H1 (cell line): ENCODE measurements at regions not wholly inside any gene's neighbourhood (a gene's known extent, or its start where the extent isn't known, plus 50 kb on each side); places are given as distances from the start of the nearest gene placed in this dataset.

Experiments used
- CTCF ChIA-PET: fragments of 300-600 bp; sonication (Branson Sonifier 250); formaldehyde crosslinking; loops from one replicate; lab custom pipeline; 2021; ENCODE audit not compliant: partially characterized antibody; lab: Charles Lee
- POLR2A ChIA-PET: fragments of 300-600 bp; sonication (Branson Sonifier 250); formaldehyde crosslinking; loops from one replicate; lab custom pipeline; 2021; ENCODE audit warnings: inconsistent platforms; ENCODE audit not compliant: partially characterized antibody; lab: Charles Lee
- DNase-seq, 2 experiments: peaks; one replicate each; pipeline versions ENCODE4 v3.0.0 to v3.0.0-alpha.2; 2010 to 2022; ENCODE audit warnings: low spot score in 2 of 2, low read depth in 1 of 2, mixed read lengths in 1 of 2
- FAIRE-seq: peaks from 2 replicates; lab custom pipeline; 2011; peaks lifted over from hg19 to GRCh38; lab: Jason Lieb, UNC
- H2AFZ ChIP-seq: 2 replicates; pipeline ENCODE4 v1.8.1; 2012; ENCODE audit warnings: low read length, inconsistent platforms
- H2AK5ac ChIP-seq: 2 replicates; pipeline ENCODE4 v1.6.1; 2013; ENCODE audit warnings: low read depth, low read length
- H2BK120ac ChIP-seq: replicated peaks from 2 replicates; pipeline ENCODE3; 2013; ENCODE audit warnings: low read depth, low read length, inconsistent platforms
- H2BK12ac ChIP-seq: 2 replicates; pipeline ENCODE4 v1.6.1; 2013; ENCODE audit warnings: low read depth, low read length
- H2BK15ac ChIP-seq: 2 replicates; pipeline ENCODE4 v1.6.1; 2013; ENCODE audit warnings: low read length
- H2BK20ac ChIP-seq: 2 replicates; pipeline ENCODE4 v1.6.1; 2013; ENCODE audit warnings: low read length
- H2BK5ac ChIP-seq: 2 replicates; pipeline ENCODE4 v1.6.1; 2013; ENCODE audit warnings: low read depth, low read length
- H3K14ac ChIP-seq: 2 replicates; pipeline ENCODE4 v1.6.1; 2013; ENCODE audit warnings: inconsistent platforms; ENCODE audit not compliant: insufficient read length
- H3K18ac ChIP-seq: 2 replicates; pipeline ENCODE4 v1.6.1; 2013; ENCODE audit warnings: low read length; ENCODE audit errors: extremely low read depth
- H3K23ac ChIP-seq: 2 replicates; pipeline ENCODE4 v1.6.1; 2013; ENCODE audit warnings: inconsistent platforms; ENCODE audit not compliant: insufficient read length
- H3K23me2 ChIP-seq: 2 replicates; pipeline ENCODE4 v1.6.1; 2013; ENCODE audit warnings: low read depth, low read length
- H3K27ac ChIP-seq: 2 replicates; pipeline ENCODE4 v1.6.1; 2011; ENCODE audit warnings: low read depth, low read length, inconsistent platforms
- H3K27me3 ChIP-seq, 4 experiments: replicated peaks in 1 of 4; 1 replicate in 1 of 4; 2 replicates in 3 of 4; pipeline versions ENCODE4 v1.6.1 to v1.8.1; 2011 to 2013; ENCODE audit warnings: low read length in 3 of 4, mild to moderate bottlenecking in 3 of 4, inconsistent platforms in 2 of 4, mixed read lengths in 2 of 4, moderate library complexity in 1 of 4; ENCODE audit not compliant: control insufficient read depth in 3 of 4, insufficient read depth in 3 of 4; ENCODE audit errors: extremely low read depth in 1 of 4
- H3K36me3 ChIP-seq, 4 experiments: 2 replicates each; pipeline versions ENCODE4 v1.6.1 to v1.8.1; 2011 to 2013; ENCODE audit warnings: mild to moderate bottlenecking in 4 of 4, low read length in 3 of 4, moderate library complexity in 2 of 4, control low read depth in 1 of 4, inconsistent platforms in 1 of 4; ENCODE audit not compliant: insufficient read depth in 4 of 4, control insufficient read depth in 2 of 4
- H3K4ac ChIP-seq: replicated peaks from 2 replicates; pipeline ENCODE3; 2013; ENCODE audit warnings: low read length, low read depth, mixed read lengths, inconsistent platforms; ENCODE audit not compliant: insufficient read length
- H3K4me1 ChIP-seq, 4 experiments: replicated peaks in 1 of 4; 1 replicate in 1 of 4; 2 replicates in 3 of 4; pipeline versions ENCODE4 v1.6.1 to v1.8.1; 2011 to 2013; ENCODE audit warnings: low read length in 3 of 4, inconsistent platforms in 2 of 4, mixed read lengths in 1 of 4; ENCODE audit not compliant: insufficient read depth in 4 of 4, control insufficient read depth in 3 of 4
- H3K4me2 ChIP-seq, 2 experiments: 2 replicates each; pipeline versions ENCODE4 v1.6.1 to v1.8.1; 2011 to 2013; ENCODE audit warnings: low read depth in 2 of 2, low read length in 2 of 2, control low read depth in 1 of 2, inconsistent platforms in 1 of 2, mild to moderate bottlenecking in 1 of 2; ENCODE audit not compliant: insufficient read depth in 1 of 2
- H3K4me3 ChIP-seq, 4 experiments: fragments of 200-600, 300-600 bp in 1 of 4; sonication (generic), shearing (Covaris generic), sonication (Bioruptor Twin) in 1 of 4; 2 replicates each; pipeline versions ENCODE4 v1.5.1 to v1.8.1; 2011 to 2016; ENCODE audit warnings: low read length in 4 of 4, low read depth in 3 of 4, control low read depth in 2 of 4, inconsistent platforms in 2 of 4, mild to moderate bottlenecking in 2 of 4, mixed read lengths in 1 of 4, moderate library complexity in 1 of 4; ENCODE audit not compliant: insufficient read depth in 2 of 4; ENCODE audit errors: extremely low read depth in 1 of 4
- H3K56ac ChIP-seq: replicated peaks from 2 replicates; pipeline ENCODE3; 2013; ENCODE audit warnings: low read depth, mild to moderate bottlenecking, mixed read lengths, low read length, inconsistent platforms; ENCODE audit not compliant: insufficient read length
- H3K79me1 ChIP-seq: 2 replicates; pipeline ENCODE4 v1.6.1; 2013; ENCODE audit warnings: low read depth, low read length, control low read depth
- H3K79me2 ChIP-seq, 2 experiments: 2 replicates each; pipeline versions ENCODE4 v1.6.1 to v1.8.1; 2012 to 2013; ENCODE audit warnings: low read length in 2 of 2, mild to moderate bottlenecking in 2 of 2, inconsistent platforms in 1 of 2; ENCODE audit not compliant: insufficient read depth in 2 of 2, control insufficient read depth in 1 of 2
- H3K9ac ChIP-seq, 4 experiments: replicated peaks in 1 of 4; 1 replicate in 1 of 4; 2 replicates in 3 of 4; pipeline versions ENCODE4 v1.6.1 to v1.8.1; 2011 to 2013; ENCODE audit warnings: low read depth in 3 of 4, low read length in 3 of 4, control low read depth in 2 of 4, mild to moderate bottlenecking in 2 of 4, moderate library complexity in 2 of 4, inconsistent platforms in 1 of 4; ENCODE audit errors: extremely low read depth in 1 of 4
- H3K9me3 ChIP-seq, 2 experiments: 2 replicates each; pipeline versions ENCODE4 v1.6.1 to v1.8.1; 2012 to 2013; ENCODE audit warnings: mild to moderate bottlenecking in 2 of 2, moderate library complexity in 2 of 2, control low read depth in 1 of 2, inconsistent platforms in 1 of 2, low read depth in 1 of 2, low read length in 1 of 2, mixed read lengths in 1 of 2; ENCODE audit not compliant: insufficient read depth in 2 of 2
- H4K20me1 ChIP-seq, 2 experiments: replicated peaks in 1 of 2; 2 replicates each; pipeline versions ENCODE3 to v1.8.1; 2011 to 2013; ENCODE audit warnings: inconsistent platforms in 2 of 2, low read length in 2 of 2, mild to moderate bottlenecking in 1 of 2; ENCODE audit not compliant: insufficient read depth in 2 of 2, control insufficient read depth in 1 of 2
- H4K5ac ChIP-seq: 2 replicates; pipeline ENCODE4 v1.6.1; 2013; ENCODE audit warnings: low read length, low read depth, mixed read lengths, inconsistent platforms; ENCODE audit not compliant: insufficient read length
- H4K8ac ChIP-seq: 2 replicates; pipeline ENCODE4 v1.8.0; 2013; ENCODE audit warnings: mild to moderate bottlenecking, moderate library complexity, low read length, inconsistent platforms; ENCODE audit not compliant: insufficient read depth; ENCODE audit errors: extremely low read depth
- H4K91ac ChIP-seq: replicated peaks from 2 replicates; pipeline ENCODE3; 2013; ENCODE audit warnings: low read length, mixed read lengths, inconsistent platforms; ENCODE audit not compliant: insufficient read length
- CEBPB ChIP-seq: IDR thresholded peaks from 2 replicates; pipeline ENCODE4 v1.6.1; 2012; ENCODE audit warnings: low read depth, low read length
- CHD2 ChIP-seq: IDR thresholded peaks from 2 replicates; pipeline ENCODE4 v1.6.1; 2012; ENCODE audit warnings: low read length, improper control_type of control experiment
- E2F6 ChIP-seq: IDR thresholded peaks from 2 replicates; pipeline ENCODE4 v1.6.1; 2012; ENCODE audit warnings: inconsistent platforms
- EGR1 ChIP-seq: IDR thresholded peaks from 2 replicates; pipeline ENCODE4 v1.6.1; 2011; ENCODE audit warnings: low read depth, low read length, borderline replicate concordance
- GABPA ChIP-seq: IDR thresholded peaks from 2 replicates; pipeline ENCODE4 v1.6.1; 2011; ENCODE audit warnings: mild to moderate bottlenecking, low read length, moderate library complexity, borderline replicate concordance; ENCODE audit not compliant: insufficient read depth
- HDAC2 ChIP-seq, 2 experiments: fragments of 300-600 bp in 1 of 2; sonication (generic) in 1 of 2; IDR thresholded peaks; 2 replicates each; pipeline ENCODE4 v1.6.1; 2011 to 2012; ENCODE audit warnings: low read depth in 2 of 2, low read length in 2 of 2, mild to moderate bottlenecking in 2 of 2, moderate library complexity in 2 of 2, borderline replicate concordance in 1 of 2, inconsistent platforms in 1 of 2
- KDM1A ChIP-seq: fragments of 200-600, 300-600 bp; sonication (generic); IDR thresholded peaks from 2 replicates; pipeline ENCODE4 v1.7.1; 2016; ENCODE audit warnings: mild to moderate bottlenecking, low read length, borderline replicate concordance
- POLR2AphosphoS5 ChIP-seq: IDR thresholded peaks from 2 replicates; pipeline ENCODE4 v1.6.1; 2011; ENCODE audit warnings: low read depth, low read length
- RAD21 ChIP-seq, 2 experiments: IDR thresholded peaks in 1 of 2; conservative IDR thresholded peaks in 1 of 2; 2 replicates each; pipeline ENCODE4 v1.6.1; 2011; ENCODE audit warnings: low read depth in 2 of 2, low read length in 2 of 2, improper control_type of control experiment in 1 of 2, inconsistent platforms in 1 of 2, mild to moderate bottlenecking in 1 of 2, moderate library complexity in 1 of 2
- RXRA ChIP-seq: IDR thresholded peaks from 2 replicates; pipeline ENCODE4 v1.6.1; 2011; ENCODE audit warnings: low read depth, mild to moderate bottlenecking, low read length, moderate library complexity; ENCODE audit not compliant: insufficient read depth
- TCF12 ChIP-seq: IDR thresholded peaks from 2 replicates; pipeline ENCODE4 v1.6.1; 2011; ENCODE audit warnings: low read depth, mild to moderate bottlenecking, low read length
- ZNF274 ChIP-seq: IDR thresholded peaks from 2 replicates; pipeline ENCODE4 v1.7.0; 2012; ENCODE audit warnings: low read length, borderline replicate concordance; ENCODE audit errors: extremely low read depth
- WGBS, 2 experiments: shearing (Covaris generic) in 1 of 2; methylation state at CpG; one replicate each; pipeline versions ENCODE4 v1.1.6 to v1.1.7; 2013 to 2015; ENCODE audit warnings: low lambda C conversion rate in 2 of 2, mixed read lengths in 2 of 2, inconsistent platforms in 1 of 2, low coverage in 1 of 2, missing lambda C conversion rate in 1 of 2; ENCODE audit not compliant: insufficient replicate concordance in 2 of 2, insufficient coverage in 1 of 2, insufficient read length in 1 of 2; ENCODE audit errors: extremely low coverage in 1 of 2, missing lambda C conversion rate in 1 of 2; 5-methylcytosine and 5-hydroxymethylcytosine counted together

GRCh38 chr4:29013341-29013740 lies 1706.8 kb upstream of the PCDH7 start:
- H3K36me3 ChIP-seq: no peaks in the 10 kb centered on the region; a peak in 1 of 8 replicates
- no peak overlapping the region for H2BK15ac ChIP-seq
- H3K27ac ChIP-seq: no peak overlapping the region
- no peak overlapping the region for H3K4me2 ChIP-seq
- no peak overlapping the region for H3K14ac ChIP-seq
- no peak overlapping the region for H3K18ac ChIP-seq
- H3K27me3 ChIP-seq: no peaks in the 10 kb centered on the region
- H3K4me1 ChIP-seq: peaks cover 0 to 3% (median 0%) of the 10 kb centered on the region in 4 experiments; a peak in 3 of 7 replicates
- H3K23me2 ChIP-seq: no peaks in the 10 kb centered on the region
- no peak overlapping the region for H4K8ac ChIP-seq
- H3K4me3 ChIP-seq: no peak overlapping the region
- no peaks in the 10 kb centered on the region for H3K79me2 ChIP-seq
- no peaks in the 10 kb centered on the region for H4K20me1 ChIP-seq
- no peak overlapping the region for H2BK5ac ChIP-seq
- no peaks in the 10 kb centered on the region for H3K9me3 ChIP-seq
- H2BK120ac ChIP-seq: no peak overlapping the region
- no peak overlapping the region for H2BK20ac ChIP-seq
- no peak overlapping the region for H2BK12ac ChIP-seq
- POLR2A ChIA-PET: no interaction called here
- no peak overlapping the region for H3K23ac ChIP-seq
- H4K91ac ChIP-seq: no peak overlapping the region
- CTCF ChIA-PET: no interaction called here
- no peak overlapping the region for H4K5ac ChIP-seq
- no peak overlapping the region for H3K9ac ChIP-seq
- H2AFZ ChIP-seq: no peak overlapping the region
- FAIRE-seq: no peak
- WGBS, 2 experiments: 96% methylated on average over 2 of the region's 2 CpGs; no CpG with 5 or more reads in 1 of the 2 experiments
- H2AK5ac ChIP-seq: no peak overlapping the region
- H3K56ac ChIP-seq: no peak overlapping the region
- no peak overlapping the region for H3K4ac ChIP-seq
- H3K79me1 ChIP-seq: no peaks in the 10 kb centered on the region
- no peak for DNase-seq
- TF ChIP-seq CHD2 (no peak), RAD21 (IDR thresholded peaks at IDR 0.05 in 1 of 2, conservative IDR thresholded peaks at IDR 0.05 in 1 of 2; ENCODE audit: low read depth in 2 of 2, low read length in 2 of 2) (no peak), KDM1A (no peak), CEBPB (no peak), ZNF274 (no peak), RXRA (no peak), HDAC2 (IDR thresholded peaks at IDR 0.05; ENCODE audit: borderline replicate concordance in 1 of 2, low read depth in 2 of 2, low read length in 2 of 2) (no peak), EGR1 (no peak), E2F6 (no peak), GABPA (no peak), POLR2AphosphoS5 (no peak), TCF12 (no peak)
